ENCODE measurements at regions not wholly inside any gene's neighbourhood (a gene's known extent, or its start where the extent isn't known, plus 50 kb on each side); places are given as distances from the start of the nearest gene placed in this dataset.

DNA sequence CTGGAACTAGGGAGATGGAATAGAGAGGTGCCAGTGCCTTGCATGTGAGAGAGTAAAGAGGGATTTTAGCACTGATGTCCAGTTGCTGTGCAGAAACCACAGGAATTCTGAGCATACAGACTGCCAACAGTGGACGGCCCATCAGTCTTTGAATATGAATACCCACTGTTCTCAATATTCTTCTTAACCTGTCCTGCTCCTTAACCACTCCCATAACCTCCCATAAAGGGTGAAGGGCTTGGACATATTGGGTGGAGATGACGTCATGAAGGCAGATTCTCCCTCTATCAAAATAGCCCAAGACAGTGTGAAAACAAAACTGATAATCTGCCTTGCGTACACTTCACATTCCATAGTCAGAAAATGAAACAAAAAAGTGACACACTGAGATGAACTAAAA, 1313.7 kb upstream of the PABPC4L start:
- TF ChIP-seq, protein P1, sequence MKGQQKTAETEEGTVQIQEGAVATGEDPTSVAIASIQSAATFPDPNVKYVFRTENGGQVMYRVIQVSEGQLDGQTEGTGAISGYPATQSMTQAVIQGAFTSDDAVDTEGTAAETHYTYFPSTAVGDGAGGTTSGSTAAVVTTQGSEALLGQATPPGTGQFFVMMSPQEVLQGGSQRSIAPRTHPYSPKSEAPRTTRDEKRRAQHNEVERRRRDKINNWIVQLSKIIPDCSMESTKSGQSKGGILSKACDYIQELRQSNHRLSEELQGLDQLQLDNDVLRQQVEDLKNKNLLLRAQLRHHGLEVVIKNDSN (IDR thresholded peaks at IDR 0.05), result no peak
- TF ChIP-seq REST (IDR thresholded peaks at IDR 0.05; ENCODE audit: low read depth) (no peak), RAD21 (IDR thresholded peaks at IDR 0.05; ENCODE audit: low read depth) (no peak), EP300 (IDR thresholded peaks at IDR 0.05; ENCODE audit: borderline replicate concordance) (no peak), ZBTB7A (IDR thresholded peaks at IDR 0.05; ENCODE audit: low read depth) (no peak), TAF1 (IDR thresholded peaks at IDR 0.05; ENCODE audit: low read depth) (no peak), FOXM1 (IDR thresholded peaks at IDR 0.05; ENCODE audit: borderline replicate concordance, low read depth) (no peak), YY1 (IDR thresholded peaks at IDR 0.05; ENCODE audit: low read depth) (no peak), CEBPB (IDR thresholded peaks at IDR 0.05) (no peak)
- TF ChIP-seq, protein P2, sequence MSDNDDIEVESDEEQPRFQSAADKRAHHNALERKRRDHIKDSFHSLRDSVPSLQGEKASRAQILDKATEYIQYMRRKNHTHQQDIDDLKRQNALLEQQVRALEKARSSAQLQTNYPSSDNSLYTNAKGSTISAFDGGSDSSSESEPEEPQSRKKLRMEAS (IDR thresholded peaks at IDR 0.05), result no peak
